ENCODE measurements at regions not wholly inside any gene's neighbourhood (a gene's known extent, or its start where the extent isn't known, plus 50 kb on each side); places are given as distances from the start of the nearest gene placed in this dataset.

- Histone ChIP-seq H3K36me3 (no peaks in the 10 kb centered on the region), H3K27me3 (no peaks in the 10 kb centered on the region), H3K4me2 (no peak overlapping the region), H3K4me1 (no peaks in the 10 kb centered on the region), H3K4me3 (no peak overlapping the region), H2AFZ (replicated peaks) (no peak overlapping the region), H3K9ac (no peak overlapping the region), H4K20me1 (ENCODE audit: low read depth) (no peaks in the 10 kb centered on the region), H3K27ac (no peak overlapping the region), H3F3A (ENCODE audit: low read depth) (no peaks in the 10 kb centered on the region), H3K79me2 (ENCODE audit: low read depth) (no peaks in the 10 kb centered on the region), H3K9me3 (ENCODE audit: low read depth) (no peaks in the 10 kb centered on the region)
- no peaks in the 10 kb centered on the region for H3K27me3 Mint-ChIP-seq (ENCODE audit: insufficient read depth, low read depth)
- DNase-seq (ENCODE audit: low spot score): no peak
- H3K9me3 Mint-ChIP-seq: no peaks in the 10 kb centered on the region
- H3K27ac Mint-ChIP-seq: no peak overlapping the region
- H3K4me1 Mint-ChIP-seq: peaks cover 10% of the 10 kb centered on the region
- no peaks in the 10 kb centered on the region for H3K36me3 Mint-ChIP-seq
- no peak overlapping the region for H3K4me3 Mint-ChIP-seq
- TF ChIP-seq EZH2phosphoT487 (IDR thresholded peaks at IDR 0.05): no peak
- no peak for TF ChIP-seq EZH2 (IDR thresholded peaks at IDR 0.05)
- TF ChIP-seq CTCF (IDR thresholded peaks at IDR 0.05): no peak
These were observed 616.6 kb downstream of the TLE1 start for GRCh38 chr9:81072758-81073157.

GRCh38 chr9:81071108-81071507, 618.2 kb downstream of the TLE1 start:
- Mint-ChIP-seq H3K27me3 (ENCODE audit: insufficient read depth, low read depth) (no peaks in the 10 kb centered on the region), H3K4me1 (peaks cover 1% of the 10 kb centered on the region)
- no peak overlapping the region for H3K4me2 ChIP-seq

GRCh38 chr9:81070689-81071088, 618.7 kb downstream of the TLE1 start:
- no peaks in the 10 kb centered on the region for H3K79me2 ChIP-seq (ENCODE audit: low read depth)
- H3K9me3 Mint-ChIP-seq: peaks cover 4% of the 10 kb centered on the region
- H3K4me2 ChIP-seq: no peak overlapping the region
- no peak for DNase-seq (ENCODE audit: low spot score)
- no peak overlapping the region for H3K4me3 ChIP-seq
- no peaks in the 10 kb centered on the region for H3K36me3 Mint-ChIP-seq
- no peaks in the 10 kb centered on the region for H3K4me1 ChIP-seq
- no peak overlapping the region for H3K4me3 Mint-ChIP-seq
- no peaks in the 10 kb centered on the region for H4K20me1 ChIP-seq (ENCODE audit: low read depth)
- TF ChIP-seq EZH2 (IDR thresholded peaks at IDR 0.05) (no peak), EZH2phosphoT487 (IDR thresholded peaks at IDR 0.05) (no peak), CTCF (IDR thresholded peaks at IDR 0.05) (no peak)
- no peaks in the 10 kb centered on the region for H3K27me3 Mint-ChIP-seq (ENCODE audit: insufficient read depth, low read depth)
- no peaks in the 10 kb centered on the region for H3K4me1 Mint-ChIP-seq
- H3K36me3 ChIP-seq: no peaks in the 10 kb centered on the region
- H3K27ac ChIP-seq: no peak overlapping the region
- no peak overlapping the region for H3K27ac Mint-ChIP-seq
- H3K9ac ChIP-seq: no peak overlapping the region
- peaks cover 1% of the 10 kb centered on the region for H3K9me3 ChIP-seq (ENCODE audit: low read depth)
- no peaks in the 10 kb centered on the region for H3K27me3 ChIP-seq
- no peak overlapping the region for H2AFZ ChIP-seq (replicated peaks)
- H3F3A ChIP-seq (ENCODE audit: low read depth): no peaks in the 10 kb centered on the region

More at GRCh38 chr9:81071108-81071507, 618.2 kb downstream of the TLE1 start:
- Histone ChIP-seq H3K4me3 (no peak overlapping the region), H2AFZ (replicated peaks) (no peak overlapping the region), H3K36me3 (no peaks in the 10 kb centered on the region), H3K27ac (no peak overlapping the region), H3K9me3 (ENCODE audit: low read depth) (no peaks in the 10 kb centered on the region), H3K27me3 (no peaks in the 10 kb centered on the region), H4K20me1 (ENCODE audit: low read depth) (no peaks in the 10 kb centered on the region), H3K79me2 (ENCODE audit: low read depth) (no peaks in the 10 kb centered on the region), H3F3A (ENCODE audit: low read depth) (no peaks in the 10 kb centered on the region), H3K9ac (no peak overlapping the region), H3K4me1 (no peaks in the 10 kb centered on the region)
- no peak for TF ChIP-seq CTCF (IDR thresholded peaks at IDR 0.05)
- Mint-ChIP-seq H3K36me3 (no peaks in the 10 kb centered on the region), H3K4me3 (no peak overlapping the region), H3K9me3 (peaks cover 2% of the 10 kb centered on the region), H3K27ac (no peak overlapping the region)
- no peak for DNase-seq (ENCODE audit: low spot score)

- Histone ChIP-seq H4K20me1 (ENCODE audit: low read depth) (no peaks in the 10 kb centered on the region), H3K27me3 (no peaks in the 10 kb centered on the region), H2AFZ (replicated peaks) (no peak overlapping the region), H3K4me2 (no peak overlapping the region), H3K9me3 (ENCODE audit: low read depth) (peaks cover 4% of the 10 kb centered on the region), H3K36me3 (no peaks in the 10 kb centered on the region), H3F3A (ENCODE audit: low read depth) (no peaks in the 10 kb centered on the region), H3K4me1 (no peaks in the 10 kb centered on the region), H3K4me3 (no peak overlapping the region), H3K79me2 (ENCODE audit: low read depth) (no peaks in the 10 kb centered on the region), H3K9ac (no peak overlapping the region), H3K27ac (no peak overlapping the region)
- H3K4me1 Mint-ChIP-seq: no peaks in the 10 kb centered on the region
- no peaks in the 10 kb centered on the region for H3K36me3 Mint-ChIP-seq
- no peak overlapping the region for H3K4me3 Mint-ChIP-seq
- no peak overlapping the region for H3K27ac Mint-ChIP-seq
- peaks cover 8% of the 10 kb centered on the region for H3K9me3 Mint-ChIP-seq
- TF ChIP-seq EZH2 (IDR thresholded peaks at IDR 0.05): no peak
- TF ChIP-seq EZH2phosphoT487 (IDR thresholded peaks at IDR 0.05): no peak
- no peak for TF ChIP-seq CTCF (IDR thresholded peaks at IDR 0.05)
- H3K27me3 Mint-ChIP-seq (ENCODE audit: insufficient read depth, low read depth): no peaks in the 10 kb centered on the region
- no peak for DNase-seq (ENCODE audit: low spot score)
These were observed 619.4 kb downstream of the TLE1 start for GRCh38 chr9:81069923-81070322.

All from neural progenitor cell (in vitro differentiated cells).